Trophoblast cell (in vitro differentiated cells and primary cell): ENCODE measurements at regions not wholly inside any gene's neighbourhood (a gene's known extent, or its start where the extent isn't known, plus 50 kb on each side); places are given as distances from the start of the nearest gene placed in this dataset.

Source experiments
- DNase-seq, 2 donors: peaks; one replicate each; pipeline ENCODE4 v3.0.0-alpha.2; 2016
- H2AFZ ChIP-seq: 2 replicates; pipeline ENCODE4 v1.6.1; 2013; ENCODE audit warnings: low read length, moderate library complexity, mild to moderate bottlenecking; ENCODE audit not compliant: insufficient read depth, poor library complexity
- H2AK5ac ChIP-seq: 2 replicates; pipeline ENCODE4 v1.6.1; 2013; ENCODE audit warnings: mild to moderate bottlenecking, low read length
- H2BK120ac ChIP-seq: 2 replicates; pipeline ENCODE4 v1.6.1; 2013; ENCODE audit warnings: low read length, mild to moderate bottlenecking, moderate library complexity; ENCODE audit not compliant: insufficient read depth, poor library complexity
- H2BK12ac ChIP-seq: 2 replicates; pipeline ENCODE4 v1.6.1; 2013; ENCODE audit warnings: mild to moderate bottlenecking, low read length, moderate library complexity
- H2BK5ac ChIP-seq: 2 replicates; pipeline ENCODE4 v1.6.1; 2013; ENCODE audit warnings: low read length, low read depth, moderate library complexity, mild to moderate bottlenecking; ENCODE audit not compliant: poor library complexity
- H3K14ac ChIP-seq: 2 replicates; pipeline ENCODE4 v1.6.1; 2013; ENCODE audit warnings: mild to moderate bottlenecking, low read length
- H3K18ac ChIP-seq: 2 replicates; pipeline ENCODE4 v1.6.1; 2013; ENCODE audit warnings: mild to moderate bottlenecking, low read length
- H3K23ac ChIP-seq: 2 replicates; pipeline ENCODE4 v1.6.1; 2013; ENCODE audit warnings: low read length
- H3K27ac ChIP-seq: 2 replicates; pipeline ENCODE4 v1.5.1; 2013; ENCODE audit warnings: low read depth, mild to moderate bottlenecking, inconsistent platforms, low read length, moderate library complexity
- H3K27me3 ChIP-seq: 2 replicates; pipeline ENCODE4 v1.6.1; 2013; ENCODE audit warnings: inconsistent platforms, mild to moderate bottlenecking, low read length, moderate library complexity; ENCODE audit not compliant: insufficient read depth
- H3K36me3 ChIP-seq, 2 experiments: 1 replicate in 1 of 2; 2 replicates in 1 of 2; pipeline ENCODE4 v1.6.1; 2013; ENCODE audit warnings: low read length in 2 of 2, mild to moderate bottlenecking in 2 of 2, moderate library complexity in 1 of 2; ENCODE audit not compliant: insufficient read depth in 2 of 2, control insufficient read depth in 1 of 2
- H3K4ac ChIP-seq: 2 replicates; pipeline ENCODE4 v1.6.1; 2013; ENCODE audit warnings: low read depth, mild to moderate bottlenecking, low read length, moderate library complexity
- H3K4me1 ChIP-seq, 2 experiments: 1 replicate in 1 of 2; 2 replicates in 1 of 2; pipeline ENCODE4 v1.6.1; 2013; ENCODE audit warnings: low read length in 2 of 2, mild to moderate bottlenecking in 2 of 2, moderate library complexity in 1 of 2; ENCODE audit not compliant: insufficient read depth in 2 of 2, control insufficient read depth in 1 of 2
- H3K4me2 ChIP-seq: 2 replicates; pipeline ENCODE4 v1.6.1; 2013; ENCODE audit warnings: inconsistent platforms, mild to moderate bottlenecking, low read length, moderate library complexity
- H3K4me3 ChIP-seq: 2 replicates; pipeline ENCODE4 v1.5.1; 2013; ENCODE audit warnings: mild to moderate bottlenecking, low read depth, low read length, inconsistent platforms
- H3K79me1 ChIP-seq: one replicate; pipeline ENCODE4 v1.6.1; 2013; ENCODE audit warnings: low read length
- H3K79me2 ChIP-seq: 2 replicates; pipeline ENCODE4 v1.6.1; 2013; ENCODE audit warnings: low read length, mild to moderate bottlenecking; ENCODE audit not compliant: control insufficient read depth, insufficient read depth, poor library complexity
- H3K9ac ChIP-seq: 2 replicates; pipeline ENCODE4 v1.6.1; 2013; ENCODE audit warnings: mild to moderate bottlenecking, low read length
- H3K9me3 ChIP-seq: 2 replicates; pipeline ENCODE4 v1.6.1; 2013; ENCODE audit warnings: low read depth, mild to moderate bottlenecking, control low read depth, inconsistent platforms, low read length; ENCODE audit not compliant: insufficient read depth
- H4K12ac ChIP-seq: 2 replicates; pipeline ENCODE4 v1.6.1; 2013; ENCODE audit warnings: low read depth, mild to moderate bottlenecking, low read length, moderate library complexity
- H4K8ac ChIP-seq: 2 replicates; pipeline ENCODE4 v1.6.1; 2013; ENCODE audit warnings: low read depth, mild to moderate bottlenecking, low read length, moderate library complexity
- H4K91ac ChIP-seq: one replicate; pipeline ENCODE4 v1.6.1; 2013; ENCODE audit warnings: low read depth, mild to moderate bottlenecking, low read length, moderate library complexity
- WGBS: extraction: QIAGEN DNeasy Blood & Tissue Kit; methylation state at CpG from one replicate; pipeline ENCODE4 v1.1.7; 2013; ENCODE audit warnings: missing lambda C conversion rate; ENCODE audit not compliant: insufficient read length, insufficient coverage; ENCODE audit errors: extremely low coverage; 5-methylcytosine and 5-hydroxymethylcytosine counted together

- no peaks in the 10 kb centered on the region for H3K79me2 ChIP-seq
- no peak overlapping the region for H3K4me3 ChIP-seq
- H3K36me3 ChIP-seq: no peaks in the 10 kb centered on the region
- no peak for DNase-seq
- no peak overlapping the region for H2BK120ac ChIP-seq
- no CpG with 5 or more reads among the region's 1 CpG for WGBS
- no peak overlapping the region for H4K12ac ChIP-seq
- H3K4me1 ChIP-seq: no peaks in the 10 kb centered on the region
- no peak overlapping the region for H3K23ac ChIP-seq
- H2BK5ac ChIP-seq: no peak overlapping the region
- no peak overlapping the region for H2AK5ac ChIP-seq
- no peak overlapping the region for H3K18ac ChIP-seq
- H3K9ac ChIP-seq: no peak overlapping the region
- H3K4ac ChIP-seq: no peak overlapping the region
- no peak overlapping the region for H3K14ac ChIP-seq
- H2AFZ ChIP-seq: no peak overlapping the region
- no peaks in the 10 kb centered on the region for H3K79me1 ChIP-seq
- no peaks in the 10 kb centered on the region for H3K27me3 ChIP-seq
- no peak overlapping the region for H3K4me2 ChIP-seq
- H4K8ac ChIP-seq: no peak overlapping the region
- H3K27ac ChIP-seq: no peak overlapping the region
- no peak overlapping the region for H2BK12ac ChIP-seq
- no peaks in the 10 kb centered on the region for H3K9me3 ChIP-seq
- H4K91ac ChIP-seq: no peak overlapping the region
Measured at GRCh38 chr20:22027423-22027822, 322.0 kb downstream of the PAX1 start.

- no peak overlapping the region for H2AK5ac ChIP-seq
- H2AFZ ChIP-seq: no peak overlapping the region
- no peak overlapping the region for H3K27ac ChIP-seq
- H3K18ac ChIP-seq: no peak overlapping the region
- H2BK12ac ChIP-seq: no peak overlapping the region
- H3K4me3 ChIP-seq: no peak overlapping the region
- H3K79me2 ChIP-seq: no peaks in the 10 kb centered on the region
- H4K91ac ChIP-seq: no peak overlapping the region
- H4K8ac ChIP-seq: no peak overlapping the region
- H2BK5ac ChIP-seq: no peak overlapping the region
- H3K27me3 ChIP-seq: no peaks in the 10 kb centered on the region
- no CpG with 5 or more reads among the region's 4 CpGs for WGBS
- no peak overlapping the region for H3K23ac ChIP-seq
- DNase-seq: no peak
- H3K79me1 ChIP-seq: no peaks in the 10 kb centered on the region
- H3K9ac ChIP-seq: no peak overlapping the region
- H3K4me2 ChIP-seq: no peak overlapping the region
- no peak overlapping the region for H2BK120ac ChIP-seq
- H3K9me3 ChIP-seq: no peaks in the 10 kb centered on the region
- no peaks in the 10 kb centered on the region for H3K36me3 ChIP-seq
- H3K14ac ChIP-seq: no peak overlapping the region
- H3K4me1 ChIP-seq: no peaks in the 10 kb centered on the region
- H4K12ac ChIP-seq: no peak overlapping the region
- no peak overlapping the region for H3K4ac ChIP-seq
Measured at GRCh38 chr20:22020201-22020600, 314.7 kb downstream of the PAX1 start.

- H3K4me2 ChIP-seq: no peak overlapping the region
- H2BK120ac ChIP-seq: no peak overlapping the region
- H4K12ac ChIP-seq: no peak overlapping the region
- no peak overlapping the region for H3K27ac ChIP-seq
- no peak overlapping the region for H2BK5ac ChIP-seq
- H3K79me2 ChIP-seq: no peaks in the 10 kb centered on the region
- no peak for DNase-seq
- no peak overlapping the region for H3K14ac ChIP-seq
- H3K36me3 ChIP-seq: no peaks in the 10 kb centered on the region
- no peak overlapping the region for H3K18ac ChIP-seq
- H3K23ac ChIP-seq: no peak overlapping the region
- no CpG with 5 or more reads among the region's 3 CpGs for WGBS
- no peaks in the 10 kb centered on the region for H3K4me1 ChIP-seq
- H4K8ac ChIP-seq: no peak overlapping the region
- H3K9ac ChIP-seq: no peak overlapping the region
- no peak overlapping the region for H3K4ac ChIP-seq
- H3K27me3 ChIP-seq: no peaks in the 10 kb centered on the region
- no peaks in the 10 kb centered on the region for H3K79me1 ChIP-seq
- H3K9me3 ChIP-seq: peaks cover 2% of the 10 kb centered on the region
- H2AFZ ChIP-seq: no peak overlapping the region
- H2BK12ac ChIP-seq: no peak overlapping the region
- no peak overlapping the region for H4K91ac ChIP-seq
- no peak overlapping the region for H3K4me3 ChIP-seq
- no peak overlapping the region for H2AK5ac ChIP-seq
Measured at GRCh38 chr20:22008456-22008855, 303.0 kb downstream of the PAX1 start.

- Histone ChIP-seq H3K79me1 (no peaks in the 10 kb centered on the region), H3K14ac (no peak overlapping the region), H4K8ac (no peak overlapping the region), H3K4me2 (no peak overlapping the region), H2BK120ac (no peak overlapping the region), H2BK5ac (no peak overlapping the region), H3K4ac (no peak overlapping the region), H3K27ac (no peak overlapping the region), H3K9me3 (peaks cover 2% of the 10 kb centered on the region), H3K4me1 (no peaks in the 10 kb centered on the region), H3K36me3 (no peaks in the 10 kb centered on the region), H3K79me2 (no peaks in the 10 kb centered on the region), H4K91ac (no peak overlapping the region), H3K4me3 (no peak overlapping the region), H3K9ac (no peak overlapping the region), H3K18ac (no peak overlapping the region), H4K12ac (no peak overlapping the region), H3K23ac (no peak overlapping the region), H3K27me3 (no peaks in the 10 kb centered on the region), H2BK12ac (no peak overlapping the region), H2AFZ (no peak overlapping the region), H2AK5ac (no peak overlapping the region)
- no peak for DNase-seq
Measured at GRCh38 chr20:22006306-22006705, 300.8 kb downstream of the PAX1 start.
